Effector CD4-positive, alpha-beta T cell (primary cell): ENCODE measurements at regions not wholly inside any gene's neighbourhood (a gene's known extent, or its start where the extent isn't known, plus 50 kb on each side); places are given as distances from the start of the nearest gene placed in this dataset.

Experiments used
- DNase-seq: peaks from one replicate; pipeline ENCODE4 v3.0.0-alpha.2; 2020

DNA sequence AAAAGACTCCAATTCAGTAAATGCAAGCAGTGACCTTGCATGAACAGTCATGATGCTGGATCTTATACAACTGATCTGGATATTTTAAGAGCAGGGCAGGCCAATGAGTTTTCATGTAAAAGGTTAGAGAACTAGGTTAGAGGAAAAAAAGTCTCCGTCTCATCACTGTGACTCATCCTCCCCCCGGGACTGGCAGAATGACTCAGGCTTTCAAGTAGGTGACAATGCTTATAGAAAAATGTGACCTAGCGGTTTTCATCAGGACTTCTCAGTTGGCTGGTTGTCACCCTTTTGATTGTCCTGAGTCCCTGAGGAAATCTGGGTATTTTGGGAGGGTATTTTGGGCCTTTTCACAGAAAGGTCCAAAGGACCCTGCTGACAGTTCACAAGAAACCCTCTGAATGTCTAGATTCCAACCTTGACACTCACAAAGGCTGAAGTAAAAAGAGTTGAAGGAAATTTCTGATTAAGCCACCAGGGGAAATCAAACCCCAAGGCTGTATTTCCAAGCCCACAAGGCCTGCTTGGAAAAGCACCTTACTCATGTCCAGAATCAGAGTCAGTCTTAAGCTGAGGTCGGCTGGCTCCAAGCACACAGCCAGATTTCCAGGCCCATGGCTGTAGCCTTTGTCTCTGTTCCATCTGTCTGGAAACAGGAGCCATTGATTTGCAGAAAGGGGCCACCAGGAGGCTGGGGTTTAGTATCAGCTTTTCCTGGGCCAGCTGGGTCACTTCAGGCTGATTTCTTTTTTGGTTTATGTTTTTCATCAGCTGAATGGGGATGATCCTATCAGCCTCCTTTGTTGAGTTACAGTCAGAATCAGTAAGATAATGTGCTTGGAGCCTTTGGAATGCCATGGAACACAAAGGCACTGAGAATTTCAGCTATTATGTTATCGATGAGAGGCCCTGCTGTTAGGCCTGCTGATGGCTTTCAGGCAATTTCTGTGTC is 226.4 kb upstream of the HABP2 start:
- DNase-seq: no peak

DNA sequence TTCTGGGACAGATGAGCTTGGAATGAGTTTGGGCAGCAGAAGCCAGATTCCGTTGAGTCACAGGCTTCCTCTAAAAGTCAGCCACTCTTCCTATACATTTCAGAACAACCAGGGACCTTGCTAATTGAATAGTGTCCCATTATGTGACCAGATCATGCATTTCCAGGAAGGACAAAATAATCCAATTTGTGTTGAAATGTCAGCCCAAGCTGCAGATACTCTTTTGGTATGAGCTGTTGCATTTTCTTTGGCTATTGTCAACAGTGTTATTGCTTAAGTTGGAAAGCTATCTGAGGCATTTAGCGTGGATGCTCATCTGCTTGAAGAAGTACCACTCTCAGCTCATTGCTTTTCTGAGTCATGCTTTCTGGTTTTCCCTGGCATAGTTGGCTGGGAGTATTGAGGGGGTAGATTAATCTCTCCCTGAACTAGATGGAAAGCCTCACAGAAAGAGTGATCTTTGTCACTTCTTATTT is 223.7 kb upstream of the HABP2 start:
- no peak for DNase-seq

DNA sequence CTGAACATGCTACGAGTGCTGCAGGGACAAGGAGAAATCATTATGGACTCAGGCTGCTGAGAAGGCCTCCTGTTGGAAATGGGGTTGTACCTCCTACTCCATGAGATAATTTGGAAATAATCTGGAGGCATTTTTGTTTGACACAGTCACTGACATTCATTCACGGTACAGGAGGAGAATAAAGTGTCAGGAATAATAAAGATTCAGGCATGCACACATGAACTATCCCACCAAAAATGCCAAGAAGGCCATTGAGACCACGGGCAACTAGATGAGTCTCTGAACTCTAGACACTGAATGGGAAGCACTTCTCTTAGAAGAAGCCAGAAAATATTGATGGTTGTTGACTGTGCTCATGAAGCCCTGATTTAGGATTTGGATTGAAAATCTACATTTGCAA is 220.9 kb upstream of the HABP2 start:
- DNase-seq: no peak

DNA sequence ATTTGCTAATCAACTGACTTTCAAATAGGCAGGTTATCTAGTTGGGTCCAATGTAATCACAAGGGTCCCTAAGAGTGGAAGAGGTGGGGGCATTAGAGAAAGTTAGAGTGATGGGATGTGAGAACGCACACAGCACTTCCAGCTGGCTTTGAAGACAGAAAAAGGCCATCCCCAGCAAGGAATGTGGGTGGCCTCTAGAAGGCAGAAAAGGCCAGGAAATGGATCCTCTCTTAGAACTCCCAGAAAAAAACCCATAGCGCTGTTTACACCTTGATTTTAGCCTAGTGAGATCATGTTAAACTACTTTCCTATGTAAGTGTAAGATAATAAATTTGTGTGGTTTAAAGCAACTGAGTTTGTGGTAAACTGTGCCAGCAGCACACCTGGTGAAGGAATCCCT is 219.5 kb upstream of the HABP2 start:
- no peak for DNase-seq

DNA sequence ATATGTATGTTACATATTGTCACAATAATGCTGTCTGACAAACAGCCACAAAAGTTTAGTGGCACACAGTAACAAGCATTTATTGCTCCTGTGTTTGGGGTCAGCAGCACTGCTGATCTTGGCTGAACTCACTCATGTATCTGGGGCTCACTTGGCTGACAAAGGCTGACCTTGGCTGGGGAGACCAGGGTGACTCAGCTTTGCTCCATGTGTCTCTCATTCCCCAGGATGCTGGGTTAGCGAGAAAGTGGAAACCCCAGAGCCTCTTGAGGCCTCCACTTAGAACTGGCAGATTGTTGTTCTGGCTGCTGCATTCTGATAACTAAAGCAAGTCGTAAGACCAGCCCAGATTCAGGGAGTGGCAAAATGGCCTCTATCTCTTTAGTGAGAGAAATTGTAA is 217.3 kb upstream of the HABP2 start:
- no peak for DNase-seq

DNA sequence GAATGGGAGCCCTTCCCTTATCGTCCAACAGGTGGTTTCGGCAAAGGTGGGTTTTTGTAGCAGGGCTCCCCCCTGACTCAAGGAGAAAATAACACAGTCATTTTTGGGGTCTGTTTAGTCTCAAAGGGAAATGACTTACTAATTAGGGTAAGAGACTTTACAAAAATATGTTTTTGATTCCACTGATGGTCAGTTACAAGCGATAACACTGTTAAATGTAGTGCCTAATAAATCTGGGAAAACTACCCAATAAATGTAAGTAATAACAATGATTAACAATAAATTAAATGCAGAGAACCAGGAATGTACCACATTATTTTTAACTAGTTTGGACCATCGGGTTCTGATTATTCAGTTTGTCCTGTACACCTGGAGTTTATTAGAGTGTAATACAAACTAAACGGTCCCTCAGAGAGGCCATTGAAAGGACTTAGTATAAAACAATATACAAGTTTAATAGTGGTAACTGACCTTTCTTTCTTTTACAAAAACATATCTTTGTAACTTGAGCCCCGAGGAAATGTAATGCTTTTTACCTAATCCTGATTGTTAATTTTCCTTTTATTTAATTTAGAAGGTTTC is 216.2 kb upstream of the HABP2 start:
- no peak for DNase-seq

DNA sequence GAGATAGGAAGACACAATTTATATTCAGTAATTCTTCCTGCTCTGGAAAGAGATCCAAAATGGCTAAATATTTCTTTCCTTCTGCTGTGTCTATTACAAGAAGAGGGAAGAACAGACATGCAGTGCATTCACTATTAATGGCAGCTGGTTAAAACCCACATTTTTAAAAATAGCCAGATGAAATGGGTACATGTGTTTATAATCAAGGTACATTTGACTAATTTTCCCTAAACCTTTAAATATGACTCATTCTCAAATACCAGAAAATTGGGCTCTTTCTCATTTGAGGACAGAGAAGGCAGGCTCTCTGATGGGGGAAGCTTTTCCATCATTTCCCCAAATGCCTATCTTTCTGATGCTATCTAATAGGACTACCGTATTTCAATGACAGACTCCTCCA is 215.7 kb upstream of the HABP2 start:
- no peak for DNase-seq

DNA sequence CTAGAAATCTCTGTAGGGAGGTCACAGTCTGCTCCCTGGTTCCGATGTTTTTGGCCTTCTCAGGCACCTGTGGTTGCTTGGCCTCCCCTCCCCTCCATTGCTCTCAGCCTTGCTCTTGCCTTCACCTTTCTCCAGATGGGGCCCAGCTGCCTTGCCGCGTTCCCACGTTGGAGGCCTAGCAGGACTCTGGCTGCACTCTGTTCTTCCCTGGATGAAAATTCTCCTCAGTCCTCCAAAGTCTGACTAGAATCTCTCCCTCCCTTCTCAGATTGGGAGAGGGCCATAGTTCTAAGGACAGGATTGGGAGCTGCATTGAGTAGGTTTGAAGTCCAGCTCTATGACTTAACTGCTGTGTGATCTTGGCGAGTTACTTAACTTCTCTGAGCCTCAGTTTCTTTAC is 213.7 kb upstream of the HABP2 start:
- DNase-seq: no peak

DNA sequence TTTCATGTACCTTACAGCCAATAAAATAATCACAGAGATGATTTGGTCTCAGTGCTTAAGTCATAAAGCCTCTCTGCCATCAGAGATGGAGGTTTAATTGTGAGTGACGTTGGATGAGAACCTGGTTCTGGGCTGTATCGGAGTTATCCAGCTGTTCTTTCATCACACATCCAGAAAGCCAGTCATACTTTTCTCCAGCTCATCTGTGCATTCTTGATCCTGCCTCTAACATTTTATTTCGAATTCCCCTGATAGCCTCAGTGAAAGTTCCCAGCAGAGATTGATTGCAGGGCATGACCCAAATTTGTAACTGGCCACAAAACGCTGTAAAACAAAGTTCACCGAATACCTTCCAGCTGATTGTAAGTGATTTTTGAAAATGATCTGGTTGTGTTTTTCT is 212.6 kb upstream of the HABP2 start:
- DNase-seq: no peak

DNA sequence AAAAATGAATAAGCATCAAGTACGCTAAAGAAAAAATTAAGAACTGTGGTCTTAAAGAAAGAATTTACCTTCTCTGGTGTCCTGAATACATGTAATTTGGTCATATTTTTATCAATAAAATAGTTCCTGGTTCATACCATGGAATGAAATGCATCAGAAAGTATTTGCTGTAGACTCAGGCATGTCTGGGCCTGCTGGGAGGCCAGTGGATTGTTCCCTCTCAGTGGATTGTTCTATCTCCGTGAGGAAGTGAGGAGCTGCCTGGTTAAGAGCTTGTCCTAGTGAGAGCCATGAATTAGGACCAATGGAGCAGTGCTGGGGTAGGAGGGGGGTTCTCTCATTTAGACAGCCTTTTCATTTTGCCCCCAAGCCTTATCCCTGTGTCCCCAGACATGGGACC is 211.7 kb upstream of the HABP2 start:
- DNase-seq: no peak

DNA sequence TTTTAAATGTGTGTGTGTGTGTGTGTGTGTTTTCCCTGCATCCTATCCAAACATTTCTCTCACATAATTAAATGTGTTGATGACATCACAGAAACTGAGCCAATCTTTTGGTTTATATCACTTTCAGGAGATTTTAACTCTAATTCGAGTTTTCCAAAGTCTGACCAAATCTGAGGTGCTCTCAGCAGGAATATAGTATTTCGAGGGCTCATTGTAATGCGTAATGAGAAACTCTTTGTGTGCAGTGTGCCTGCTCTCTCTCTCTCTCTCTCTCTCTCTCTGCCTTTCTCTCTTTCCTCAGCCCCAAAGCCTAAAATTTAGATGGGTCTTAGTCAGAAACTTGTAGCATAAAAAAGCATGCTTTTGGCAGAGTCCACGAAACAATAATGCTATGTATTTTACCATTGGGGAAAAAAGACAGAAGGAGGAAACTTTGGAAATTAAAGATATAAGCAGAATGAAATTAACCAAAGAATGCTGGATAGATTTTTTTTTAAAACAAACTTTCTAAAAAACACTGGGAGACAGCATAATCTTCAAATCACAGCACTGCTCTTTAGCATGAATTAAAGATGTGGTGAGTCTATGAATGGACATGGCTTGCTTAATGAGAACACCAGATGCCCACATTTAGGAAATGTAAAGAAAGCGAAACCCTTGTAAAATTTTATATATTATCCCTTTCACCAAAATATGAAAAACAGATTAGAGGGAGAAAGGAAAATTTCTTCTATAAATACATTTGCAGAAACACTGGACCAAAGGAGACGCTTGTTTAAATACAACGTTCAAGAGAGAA is 206.8 kb upstream of the HABP2 start:
- no peak for DNase-seq

DNA sequence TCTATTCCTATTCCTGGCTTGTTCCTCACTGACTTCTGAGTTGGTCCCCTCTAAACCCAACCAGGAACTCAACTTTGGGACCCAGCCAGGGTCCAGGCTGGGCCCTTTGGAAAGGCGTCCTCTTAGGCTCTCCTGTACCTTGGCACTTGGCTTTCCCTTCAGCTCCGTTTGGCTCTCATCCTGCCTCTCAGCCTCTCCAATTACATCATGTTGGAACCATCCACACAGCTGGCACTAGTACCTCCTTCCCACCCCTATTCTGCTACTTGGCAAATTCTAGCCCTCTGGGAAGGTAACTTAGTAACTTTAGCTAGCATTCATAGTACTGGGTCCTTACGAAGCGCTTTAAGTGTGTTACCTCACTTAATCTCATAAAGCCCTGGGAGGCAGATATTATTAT is 205.3 kb upstream of the HABP2 start:
- DNase-seq: no peak

DNA sequence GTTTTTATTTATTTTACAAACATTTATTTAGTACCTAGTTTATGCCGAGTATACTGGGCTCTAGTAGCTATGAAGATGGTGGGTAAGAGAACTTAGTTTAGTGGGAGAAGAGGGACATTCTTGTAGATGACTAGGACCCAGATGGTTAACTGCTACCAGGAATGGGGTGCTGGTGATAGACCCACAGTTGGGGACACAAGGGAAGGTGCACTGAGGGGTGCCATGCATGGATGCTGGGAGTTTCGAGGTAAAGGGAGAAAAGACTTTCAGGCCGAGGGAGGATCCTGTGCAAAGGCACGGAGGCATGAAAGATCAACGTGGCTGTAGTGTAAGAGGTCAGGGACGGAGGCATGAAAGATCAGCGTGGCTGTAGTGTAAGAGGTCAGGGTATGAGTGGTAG is 204.2 kb upstream of the HABP2 start:
- no peak for DNase-seq

DNA sequence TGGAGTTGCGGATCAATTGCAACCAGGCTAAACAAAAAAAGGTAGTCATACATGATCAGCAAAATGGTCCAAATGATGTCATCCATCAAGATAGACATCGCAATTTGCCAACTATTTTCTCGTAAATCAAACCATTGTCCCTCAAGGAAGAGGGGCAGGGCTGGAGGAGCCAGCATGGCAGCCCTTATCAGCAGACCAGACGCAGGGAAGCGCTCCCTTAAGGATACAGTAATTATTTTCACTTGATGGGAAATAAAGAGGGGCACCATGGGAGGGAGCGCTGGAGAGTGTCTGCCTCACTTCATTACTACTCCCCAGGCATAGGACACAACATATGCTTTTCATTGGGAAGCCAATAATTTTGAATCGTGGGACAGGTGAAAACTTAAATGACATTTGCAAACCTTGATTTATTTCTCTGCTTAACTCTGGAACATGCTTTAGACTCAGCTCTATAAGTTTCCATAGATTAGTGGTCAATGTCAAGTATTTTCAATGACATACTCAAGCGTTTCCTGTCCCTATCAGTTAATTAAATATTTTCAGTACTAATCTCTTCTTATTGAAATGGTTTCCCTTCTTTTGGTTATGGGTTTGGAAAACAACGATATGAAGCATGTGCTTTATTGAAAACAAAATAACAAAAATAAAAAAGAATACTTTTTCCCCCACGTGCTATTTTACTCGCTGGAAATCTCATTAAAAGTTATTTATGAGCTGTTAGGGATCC is 202.4 kb upstream of the HABP2 start:
- DNase-seq: no peak

DNA sequence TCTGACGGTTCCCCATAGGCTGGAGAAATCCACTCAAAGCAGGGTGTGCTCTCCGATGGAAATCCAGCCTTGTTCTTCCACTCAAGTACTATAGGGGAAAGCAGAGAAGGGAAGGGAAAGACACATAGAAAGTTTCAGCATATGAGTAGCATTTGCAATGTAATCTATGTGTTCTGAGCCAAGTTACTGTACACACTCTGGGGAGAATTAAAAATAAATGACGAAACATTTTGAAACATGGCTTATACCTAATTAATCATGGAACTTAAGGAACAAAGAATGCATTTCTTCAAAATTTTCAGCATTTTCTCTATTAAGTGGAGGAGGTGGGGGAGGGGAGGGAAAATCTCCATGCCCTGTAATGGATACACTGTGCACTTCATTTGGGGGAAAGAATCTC is 198.1 kb upstream of the HABP2 start:
- no peak for DNase-seq

DNA sequence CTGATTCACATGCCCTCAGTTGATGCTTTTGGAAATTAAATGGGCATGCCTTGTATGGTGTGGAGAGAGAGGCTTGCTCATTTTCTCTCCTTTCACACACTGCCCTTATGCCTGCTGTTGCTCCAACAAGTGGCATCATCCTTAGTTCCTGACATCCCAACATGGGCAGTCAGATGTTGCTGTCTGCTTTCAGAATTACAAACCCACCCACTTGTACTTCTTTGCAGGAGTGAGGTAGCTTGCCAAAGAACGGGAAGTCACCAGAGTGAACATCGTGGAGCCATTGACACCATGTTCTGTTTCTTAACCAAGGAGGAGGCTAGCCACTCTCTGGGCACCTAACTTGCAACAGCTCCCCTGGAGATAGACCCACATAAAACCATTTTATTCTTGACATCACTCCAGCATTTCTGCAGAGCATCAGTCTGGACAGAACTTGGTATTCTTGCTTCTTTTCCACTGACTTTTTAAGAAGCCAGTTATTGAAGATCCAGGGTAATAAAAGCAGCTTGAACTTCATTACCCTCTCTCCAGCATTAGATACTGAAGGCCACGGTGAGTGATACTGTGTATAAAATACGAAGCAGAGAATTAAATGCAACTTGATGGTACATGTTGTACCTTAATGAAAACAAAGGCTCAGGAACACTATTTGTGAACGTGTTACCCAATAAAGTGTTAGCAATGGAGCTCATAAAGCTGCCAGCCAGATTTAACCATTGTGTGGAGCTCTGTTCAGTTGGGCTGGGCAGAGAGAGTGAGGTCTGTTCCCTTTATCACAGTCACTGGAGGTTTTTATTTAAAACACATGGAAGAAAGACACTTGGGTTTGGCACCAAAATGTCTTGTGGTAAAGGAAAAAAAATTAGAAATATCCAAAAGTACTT is 195.8 kb upstream of the HABP2 start:
- DNase-seq: no peak

DNA sequence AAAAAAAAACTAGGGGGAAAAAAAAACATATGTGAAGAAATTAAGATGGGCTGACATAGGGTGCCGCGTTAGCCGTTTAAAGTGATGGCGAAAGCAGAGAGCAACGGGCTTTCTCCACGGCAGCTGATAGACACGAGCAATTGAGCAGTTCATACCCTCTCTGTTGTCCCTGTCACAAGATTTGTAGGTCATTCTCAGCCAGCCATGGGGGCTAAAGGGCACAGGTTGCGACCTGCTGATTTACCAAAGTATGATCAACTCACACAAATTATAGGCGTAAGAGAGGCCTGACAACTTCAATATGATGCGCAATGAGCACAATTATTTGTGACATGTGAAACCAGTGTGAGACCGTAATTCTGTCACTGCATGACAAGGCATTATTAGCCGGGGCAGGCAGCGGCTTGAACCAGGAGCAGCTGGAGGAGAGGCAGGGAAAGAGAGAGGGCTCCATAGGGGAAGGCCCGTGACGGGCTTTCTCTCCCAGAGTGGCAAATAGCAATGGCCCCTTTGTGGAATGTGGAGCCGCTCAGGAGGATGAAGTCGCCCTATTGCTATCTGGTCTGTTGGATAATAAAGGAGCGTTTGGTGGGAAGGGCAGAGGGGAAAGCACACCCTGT is 195.1 kb upstream of the HABP2 start:
- DNase-seq: no peak

DNA sequence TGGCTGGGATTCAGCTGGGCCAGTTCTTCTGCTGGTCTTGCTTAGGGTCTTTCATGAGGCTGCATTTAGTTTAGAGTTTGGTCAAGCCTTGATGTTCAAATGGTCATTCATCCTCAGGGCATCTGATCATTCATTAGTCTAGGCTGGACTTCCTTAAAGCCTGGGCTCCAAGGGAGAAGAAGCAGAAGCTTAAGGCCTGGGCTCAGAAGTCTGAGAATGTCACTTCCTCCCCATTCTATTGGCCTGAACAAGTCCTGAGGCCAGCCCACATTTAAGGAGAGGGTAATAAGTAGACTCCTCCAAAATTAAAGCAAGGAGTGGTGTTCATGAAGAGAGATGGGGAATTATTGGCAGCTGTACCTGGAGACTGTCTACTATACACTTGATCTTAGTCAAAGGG is 193.2 kb upstream of the HABP2 start:
- DNase-seq: no peak

DNA sequence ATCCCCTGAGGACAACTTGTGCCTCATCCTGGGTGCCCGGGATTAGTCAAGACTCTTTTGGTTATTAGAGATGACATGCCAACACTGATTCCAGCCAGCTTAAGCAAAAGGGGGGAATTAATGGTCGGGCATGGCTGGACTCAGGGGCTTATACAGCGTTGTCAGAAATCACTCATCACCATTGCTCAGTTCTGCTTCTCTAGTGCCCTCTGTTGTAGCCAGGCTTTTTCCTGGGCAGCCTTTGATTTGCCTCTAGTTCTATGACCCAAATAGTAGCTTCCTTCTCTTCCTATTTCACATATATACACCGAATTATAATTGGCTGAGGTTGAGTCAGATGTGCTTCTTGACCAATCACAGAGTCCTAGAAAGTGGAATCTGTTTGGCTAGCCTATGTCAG is 192.0 kb upstream of the HABP2 start:
- DNase-seq: no peak

DNA sequence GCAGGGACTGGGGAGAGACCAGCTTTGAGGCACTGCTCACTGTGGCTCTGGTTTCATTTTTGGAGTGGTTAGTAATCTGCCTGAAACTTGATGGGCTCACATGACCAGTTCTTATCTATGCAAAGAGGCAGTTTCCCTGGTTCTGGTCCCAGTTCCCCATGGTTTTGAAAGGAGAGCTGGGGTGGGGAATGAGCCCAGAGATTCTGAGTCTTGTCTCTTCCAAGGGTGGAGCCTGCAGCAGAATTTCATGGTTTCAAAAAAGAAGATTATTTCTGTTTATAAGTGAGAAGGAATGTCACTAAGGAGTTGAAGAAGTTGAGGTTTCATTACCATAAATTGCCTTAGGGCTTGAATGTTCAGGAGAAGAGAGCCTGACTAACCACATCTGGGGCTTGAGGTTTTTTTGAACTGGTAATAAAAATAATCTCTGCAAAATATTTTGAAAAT is 190.2 kb upstream of the HABP2 start:
- DNase-seq: no peak

DNA sequence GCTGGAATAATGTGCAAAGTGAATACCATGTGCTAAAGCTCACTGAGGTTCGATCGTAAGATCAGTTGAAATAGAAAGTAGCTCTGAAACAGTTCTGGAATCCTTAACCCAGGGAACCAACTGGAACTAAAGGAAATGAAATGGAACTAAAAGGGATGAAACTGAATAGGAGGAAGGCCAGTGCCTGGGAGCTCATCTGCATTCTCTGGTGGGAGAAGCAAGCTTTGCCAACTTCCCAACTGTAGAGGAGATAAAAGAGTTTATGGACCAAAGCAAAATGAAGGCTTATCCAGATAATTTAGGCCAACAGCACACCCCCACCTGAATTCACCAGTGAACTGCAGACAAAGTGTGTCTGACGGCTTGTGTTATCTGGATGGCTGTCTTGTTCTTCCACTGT is 188.6 kb upstream of the HABP2 start:
- DNase-seq: no peak
